H1 (cell line): ENCODE measurements at regions not wholly inside any gene's neighbourhood (a gene's known extent, or its start where the extent isn't known, plus 50 kb on each side); places are given as distances from the start of the nearest gene placed in this dataset.

Source experiments
- CTCF ChIA-PET: fragments of 300-600 bp; sonication (Branson Sonifier 250); formaldehyde crosslinking; loops from one replicate; lab custom pipeline; 2021; ENCODE audit not compliant: partially characterized antibody; lab: Charles Lee
- POLR2A ChIA-PET: fragments of 300-600 bp; sonication (Branson Sonifier 250); formaldehyde crosslinking; loops from one replicate; lab custom pipeline; 2021; ENCODE audit warnings: inconsistent platforms; ENCODE audit not compliant: partially characterized antibody; lab: Charles Lee
- DNase-seq, 2 experiments: peaks; one replicate each; pipeline versions ENCODE4 v3.0.0 to v3.0.0-alpha.2; 2010 to 2022; ENCODE audit warnings: low spot score in 2 of 2, low read depth in 1 of 2, mixed read lengths in 1 of 2
- FAIRE-seq: peaks from 2 replicates; lab custom pipeline; 2011; peaks lifted over from hg19 to GRCh38; lab: Jason Lieb, UNC
- H2AFZ ChIP-seq: 2 replicates; pipeline ENCODE4 v1.8.1; 2012; ENCODE audit warnings: low read length, inconsistent platforms
- H2AK5ac ChIP-seq: 2 replicates; pipeline ENCODE4 v1.6.1; 2013; ENCODE audit warnings: low read depth, low read length
- H2BK120ac ChIP-seq: replicated peaks from 2 replicates; pipeline ENCODE3; 2013; ENCODE audit warnings: low read depth, low read length, inconsistent platforms
- H2BK12ac ChIP-seq: 2 replicates; pipeline ENCODE4 v1.6.1; 2013; ENCODE audit warnings: low read depth, low read length
- H2BK15ac ChIP-seq: 2 replicates; pipeline ENCODE4 v1.6.1; 2013; ENCODE audit warnings: low read length
- H2BK20ac ChIP-seq: 2 replicates; pipeline ENCODE4 v1.6.1; 2013; ENCODE audit warnings: low read length
- H2BK5ac ChIP-seq: 2 replicates; pipeline ENCODE4 v1.6.1; 2013; ENCODE audit warnings: low read depth, low read length
- H3K14ac ChIP-seq: 2 replicates; pipeline ENCODE4 v1.6.1; 2013; ENCODE audit warnings: inconsistent platforms; ENCODE audit not compliant: insufficient read length
- H3K18ac ChIP-seq: 2 replicates; pipeline ENCODE4 v1.6.1; 2013; ENCODE audit warnings: low read length; ENCODE audit errors: extremely low read depth
- H3K23ac ChIP-seq: 2 replicates; pipeline ENCODE4 v1.6.1; 2013; ENCODE audit warnings: inconsistent platforms; ENCODE audit not compliant: insufficient read length
- H3K23me2 ChIP-seq: 2 replicates; pipeline ENCODE4 v1.6.1; 2013; ENCODE audit warnings: low read depth, low read length
- H3K27ac ChIP-seq: 2 replicates; pipeline ENCODE4 v1.6.1; 2011; ENCODE audit warnings: low read depth, low read length, inconsistent platforms
- H3K27me3 ChIP-seq, 4 experiments: replicated peaks in 1 of 4; 1 replicate in 1 of 4; 2 replicates in 3 of 4; pipeline versions ENCODE4 v1.6.1 to v1.8.1; 2011 to 2013; ENCODE audit warnings: low read length in 3 of 4, mild to moderate bottlenecking in 3 of 4, inconsistent platforms in 2 of 4, mixed read lengths in 2 of 4, moderate library complexity in 1 of 4; ENCODE audit not compliant: control insufficient read depth in 3 of 4, insufficient read depth in 3 of 4; ENCODE audit errors: extremely low read depth in 1 of 4
- H3K36me3 ChIP-seq, 4 experiments: 2 replicates each; pipeline versions ENCODE4 v1.6.1 to v1.8.1; 2011 to 2013; ENCODE audit warnings: mild to moderate bottlenecking in 4 of 4, low read length in 3 of 4, moderate library complexity in 2 of 4, control low read depth in 1 of 4, inconsistent platforms in 1 of 4; ENCODE audit not compliant: insufficient read depth in 4 of 4, control insufficient read depth in 2 of 4
- H3K4ac ChIP-seq: replicated peaks from 2 replicates; pipeline ENCODE3; 2013; ENCODE audit warnings: low read length, low read depth, mixed read lengths, inconsistent platforms; ENCODE audit not compliant: insufficient read length
- H3K4me1 ChIP-seq, 4 experiments: replicated peaks in 1 of 4; 1 replicate in 1 of 4; 2 replicates in 3 of 4; pipeline versions ENCODE4 v1.6.1 to v1.8.1; 2011 to 2013; ENCODE audit warnings: low read length in 3 of 4, inconsistent platforms in 2 of 4, mixed read lengths in 1 of 4; ENCODE audit not compliant: insufficient read depth in 4 of 4, control insufficient read depth in 3 of 4
- H3K4me2 ChIP-seq, 2 experiments: 2 replicates each; pipeline versions ENCODE4 v1.6.1 to v1.8.1; 2011 to 2013; ENCODE audit warnings: low read depth in 2 of 2, low read length in 2 of 2, control low read depth in 1 of 2, inconsistent platforms in 1 of 2, mild to moderate bottlenecking in 1 of 2; ENCODE audit not compliant: insufficient read depth in 1 of 2
- H3K4me3 ChIP-seq, 4 experiments: fragments of 200-600, 300-600 bp in 1 of 4; sonication (generic), shearing (Covaris generic), sonication (Bioruptor Twin) in 1 of 4; 2 replicates each; pipeline versions ENCODE4 v1.5.1 to v1.8.1; 2011 to 2016; ENCODE audit warnings: low read length in 4 of 4, low read depth in 3 of 4, control low read depth in 2 of 4, inconsistent platforms in 2 of 4, mild to moderate bottlenecking in 2 of 4, mixed read lengths in 1 of 4, moderate library complexity in 1 of 4; ENCODE audit not compliant: insufficient read depth in 2 of 4; ENCODE audit errors: extremely low read depth in 1 of 4
- H3K56ac ChIP-seq: replicated peaks from 2 replicates; pipeline ENCODE3; 2013; ENCODE audit warnings: low read depth, mild to moderate bottlenecking, mixed read lengths, low read length, inconsistent platforms; ENCODE audit not compliant: insufficient read length
- H3K79me1 ChIP-seq: 2 replicates; pipeline ENCODE4 v1.6.1; 2013; ENCODE audit warnings: low read depth, low read length, control low read depth
- H3K79me2 ChIP-seq, 2 experiments: 2 replicates each; pipeline versions ENCODE4 v1.6.1 to v1.8.1; 2012 to 2013; ENCODE audit warnings: low read length in 2 of 2, mild to moderate bottlenecking in 2 of 2, inconsistent platforms in 1 of 2; ENCODE audit not compliant: insufficient read depth in 2 of 2, control insufficient read depth in 1 of 2
- H3K9ac ChIP-seq, 4 experiments: replicated peaks in 1 of 4; 1 replicate in 1 of 4; 2 replicates in 3 of 4; pipeline versions ENCODE4 v1.6.1 to v1.8.1; 2011 to 2013; ENCODE audit warnings: low read depth in 3 of 4, low read length in 3 of 4, control low read depth in 2 of 4, mild to moderate bottlenecking in 2 of 4, moderate library complexity in 2 of 4, inconsistent platforms in 1 of 4; ENCODE audit errors: extremely low read depth in 1 of 4
- H3K9me3 ChIP-seq, 2 experiments: 2 replicates each; pipeline versions ENCODE4 v1.6.1 to v1.8.1; 2012 to 2013; ENCODE audit warnings: mild to moderate bottlenecking in 2 of 2, moderate library complexity in 2 of 2, control low read depth in 1 of 2, inconsistent platforms in 1 of 2, low read depth in 1 of 2, low read length in 1 of 2, mixed read lengths in 1 of 2; ENCODE audit not compliant: insufficient read depth in 2 of 2
- H4K20me1 ChIP-seq, 2 experiments: replicated peaks in 1 of 2; 2 replicates each; pipeline versions ENCODE3 to v1.8.1; 2011 to 2013; ENCODE audit warnings: inconsistent platforms in 2 of 2, low read length in 2 of 2, mild to moderate bottlenecking in 1 of 2; ENCODE audit not compliant: insufficient read depth in 2 of 2, control insufficient read depth in 1 of 2
- H4K5ac ChIP-seq: 2 replicates; pipeline ENCODE4 v1.6.1; 2013; ENCODE audit warnings: low read length, low read depth, mixed read lengths, inconsistent platforms; ENCODE audit not compliant: insufficient read length
- H4K8ac ChIP-seq: 2 replicates; pipeline ENCODE4 v1.8.0; 2013; ENCODE audit warnings: mild to moderate bottlenecking, moderate library complexity, low read length, inconsistent platforms; ENCODE audit not compliant: insufficient read depth; ENCODE audit errors: extremely low read depth
- H4K91ac ChIP-seq: replicated peaks from 2 replicates; pipeline ENCODE3; 2013; ENCODE audit warnings: low read length, mixed read lengths, inconsistent platforms; ENCODE audit not compliant: insufficient read length
- CTBP2 ChIP-seq: IDR thresholded peaks from 2 replicates; pipeline ENCODE4 v1.7.0; 2011; ENCODE audit warnings: borderline replicate concordance, mild to moderate bottlenecking, moderate library complexity, mixed read lengths, low read length; ENCODE audit not compliant: insufficient read depth, insufficient read length
- EP300 ChIP-seq, 2 experiments: IDR thresholded peaks; 1 replicate in 1 of 2; 2 replicates in 1 of 2; pipeline ENCODE4 v1.6.1; 2011 to 2012; ENCODE audit warnings: low read depth in 2 of 2, low read length in 2 of 2, mild to moderate bottlenecking in 2 of 2, borderline replicate concordance in 1 of 2, inconsistent platforms in 1 of 2, moderate library complexity in 1 of 2
- FOSL1 ChIP-seq: IDR thresholded peaks from 2 replicates; pipeline ENCODE4 v1.6.1; 2011; ENCODE audit warnings: mild to moderate bottlenecking, low read depth, low read length, moderate library complexity; ENCODE audit not compliant: insufficient read depth
- JUN ChIP-seq: IDR thresholded peaks from 2 replicates; pipeline ENCODE4 v1.6.1; 2011; ENCODE audit warnings: low read depth, mild to moderate bottlenecking, improper control_type of control experiment, low read length
- KDM4A ChIP-seq: IDR thresholded peaks from one replicate; pipeline ENCODE4 v1.7.1; 2012; ENCODE audit warnings: low read depth, mild to moderate bottlenecking, moderate library complexity, low read length, inconsistent platforms; ENCODE audit not compliant: severe bottlenecking
- POLR2AphosphoS5 ChIP-seq: IDR thresholded peaks from 2 replicates; pipeline ENCODE4 v1.6.1; 2011; ENCODE audit warnings: low read depth, low read length
- RAD21 ChIP-seq, 2 experiments: IDR thresholded peaks in 1 of 2; conservative IDR thresholded peaks in 1 of 2; 2 replicates each; pipeline ENCODE4 v1.6.1; 2011; ENCODE audit warnings: low read depth in 2 of 2, low read length in 2 of 2, improper control_type of control experiment in 1 of 2, inconsistent platforms in 1 of 2, mild to moderate bottlenecking in 1 of 2, moderate library complexity in 1 of 2
- SAP30 ChIP-seq: fragments of 300-600 bp; sonication (generic); IDR thresholded peaks from 2 replicates; pipeline ENCODE4 v1.7.1; 2012; ENCODE audit warnings: low read length, moderate library complexity, mild to moderate bottlenecking, inconsistent platforms; ENCODE audit not compliant: insufficient read depth, insufficient replicate concordance
- SIN3A ChIP-seq, 2 experiments: IDR thresholded peaks in 1 of 2; conservative IDR thresholded peaks in 1 of 2; 2 replicates each; pipeline ENCODE4 v1.6.1; 2011 to 2012; ENCODE audit warnings: low read length in 2 of 2, improper control_type of control experiment in 1 of 2, low read depth in 1 of 2, mild to moderate bottlenecking in 1 of 2
- SIRT6 ChIP-seq: IDR thresholded peaks from one replicate; pipeline ENCODE4 v1.7.1; 2012; ENCODE audit warnings: low read length, inconsistent platforms
- SP1 ChIP-seq: IDR thresholded peaks from 2 replicates; pipeline ENCODE4 v1.6.1; 2011; ENCODE audit warnings: low read depth, low read length
- SP2 ChIP-seq: IDR thresholded peaks from 2 replicates; pipeline ENCODE4 v1.6.1; 2012; ENCODE audit warnings: mild to moderate bottlenecking, low read length, inconsistent platforms
- WGBS, 2 experiments: shearing (Covaris generic) in 1 of 2; methylation state at CpG; one replicate each; pipeline versions ENCODE4 v1.1.6 to v1.1.7; 2013 to 2015; ENCODE audit warnings: low lambda C conversion rate in 2 of 2, mixed read lengths in 2 of 2, inconsistent platforms in 1 of 2, low coverage in 1 of 2, missing lambda C conversion rate in 1 of 2; ENCODE audit not compliant: insufficient replicate concordance in 2 of 2, insufficient coverage in 1 of 2, insufficient read length in 1 of 2; ENCODE audit errors: extremely low coverage in 1 of 2, missing lambda C conversion rate in 1 of 2; 5-methylcytosine and 5-hydroxymethylcytosine counted together

DNA sequence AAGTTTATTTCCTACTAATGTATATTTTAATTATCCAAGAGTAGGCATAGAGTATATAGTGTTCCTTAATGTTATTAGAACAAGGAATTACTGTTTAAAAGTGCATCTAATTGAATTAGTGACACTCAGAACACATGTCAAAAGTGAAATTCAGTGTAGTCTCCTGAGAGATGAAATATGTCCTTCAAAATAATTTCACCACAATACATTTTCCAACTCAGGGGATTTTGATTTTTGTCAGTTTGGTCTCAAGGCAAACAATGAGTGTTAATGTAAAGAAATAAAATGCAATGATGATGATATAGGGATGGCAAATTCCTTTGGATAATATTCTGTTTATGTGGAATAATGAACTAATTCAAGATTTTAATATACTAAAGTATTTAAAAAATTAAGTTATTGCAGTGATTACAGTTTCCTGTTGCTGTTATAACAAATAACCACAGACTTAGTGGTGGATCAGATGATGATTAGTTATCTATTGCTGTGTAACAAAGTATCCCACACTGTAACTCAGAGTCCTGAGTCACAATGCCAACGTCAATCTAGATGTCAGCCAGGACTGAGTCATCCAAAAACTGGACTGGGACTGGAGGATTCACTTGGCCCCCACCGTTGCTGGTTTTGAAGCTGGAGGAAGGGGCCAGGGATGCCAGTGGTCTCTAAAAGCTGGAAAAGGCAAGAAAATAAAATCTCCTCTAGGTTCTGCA is 148.0 kb upstream of the SLC7A11 start:
- whole genome bisulfite sequencing, 2 experiments = 58% methylated on average over 2 of the region's 2 CpGs; no CpG with 5 or more reads in 1 of the 2 experiments
- no peak for TF ChIP-seq CTBP2
- no peak for TF ChIP-seq KDM4A
- no peak for TF ChIP-seq FOSL1
- no peak for TF ChIP-seq JUN
- no peak for TF ChIP-seq SP2
- no peak for TF ChIP-seq SAP30
- TF ChIP-seq RAD21 (IDR thresholded peaks at IDR 0.05 in 1 of 2, conservative IDR thresholded peaks at IDR 0.05 in 1 of 2; ENCODE audit: low read depth in 2 of 2, low read length in 2 of 2) = no peak
- TF ChIP-seq SIRT6 = no peak
- TF ChIP-seq POLR2AphosphoS5 = no peak
- TF ChIP-seq EP300 (IDR thresholded peaks at IDR 0.05; ENCODE audit: borderline replicate concordance in 1 of 2, low read depth in 2 of 2, low read length in 2 of 2) = no peak
- no peak for TF ChIP-seq SP1
- TF ChIP-seq SIN3A (conservative IDR thresholded peaks at IDR 0.05 in 1 of 2, IDR thresholded peaks at IDR 0.05 in 1 of 2; ENCODE audit: low read depth in 1 of 2, low read length in 2 of 2) = no peak

More for the DNA sequence above, 148.0 kb upstream of the SLC7A11 start:
- Histone ChIP-seq H4K8ac (no peak overlapping the region), H3K56ac (no peak overlapping the region), H2BK20ac (no peak overlapping the region), H2AK5ac (no peak overlapping the region), H3K18ac (no peak overlapping the region), H3K27me3 (no peaks in the 10 kb centered on the region), H2AFZ (no peak overlapping the region), H4K91ac (no peak overlapping the region), H3K9me3 (no peaks in the 10 kb centered on the region), H3K23me2 (no peaks in the 10 kb centered on the region), H3K9ac (no peak overlapping the region), H3K4ac (no peak overlapping the region), H3K79me2 (no peaks in the 10 kb centered on the region), H2BK120ac (no peak overlapping the region), H4K5ac (no peak overlapping the region), H2BK15ac (no peak overlapping the region), H3K4me1 (no peaks in the 10 kb centered on the region), H3K27ac (no peak overlapping the region), H2BK12ac (no peak overlapping the region), H3K4me2 (no peak overlapping the region), H3K36me3 (no peaks in the 10 kb centered on the region), H2BK5ac (no peak overlapping the region), H3K79me1 (no peaks in the 10 kb centered on the region), H4K20me1 (no peaks in the 10 kb centered on the region), H3K14ac (no peak overlapping the region), H3K4me3 (no peak overlapping the region), H3K23ac (no peak overlapping the region)
- ChIA-PET POLR2A (no interaction called here), CTCF (no interaction called here)
- no peak for FAIRE-seq
- DNase-seq = no peak
